Ishikawa (cell line): ENCODE measurements at regions not wholly inside any gene's neighbourhood (a gene's known extent, or its start where the extent isn't known, plus 50 kb on each side); places are given as distances from the start of the nearest gene placed in this dataset.

Experiments used
- CEBPB ChIP-seq: IDR thresholded peaks from 2 replicates; pipeline ENCODE4 v1.6.1; 2012
- CREB1 ChIP-seq: IDR thresholded peaks from 2 replicates; pipeline ENCODE4 v1.6.1; 2012; ENCODE audit warnings: low read depth
- EP300 ChIP-seq: IDR thresholded peaks from 2 replicates; pipeline ENCODE4 v1.6.1; 2012; ENCODE audit warnings: borderline replicate concordance
- TAF1 ChIP-seq: IDR thresholded peaks from 2 replicates; pipeline ENCODE4 v1.6.1; 2012; ENCODE audit warnings: low read depth, mild to moderate bottlenecking
- YY1 ChIP-seq: IDR thresholded peaks from 2 replicates; pipeline ENCODE4 v1.6.1; 2012; ENCODE audit warnings: low read depth
- TF ChIP-seq, protein P1 (sequence below): IDR thresholded peaks from 2 replicates; pipeline ENCODE4 v1.6.1; 2012; ENCODE audit warnings: low read depth, mild to moderate bottlenecking
- TF ChIP-seq, protein P2 (sequence below): IDR thresholded peaks from 2 replicates; pipeline ENCODE4 v1.6.1; 2012
- TF ChIP-seq, protein P3 (sequence below): IDR thresholded peaks from 2 replicates; pipeline ENCODE4 v1.6.1; 2012

DNA sequence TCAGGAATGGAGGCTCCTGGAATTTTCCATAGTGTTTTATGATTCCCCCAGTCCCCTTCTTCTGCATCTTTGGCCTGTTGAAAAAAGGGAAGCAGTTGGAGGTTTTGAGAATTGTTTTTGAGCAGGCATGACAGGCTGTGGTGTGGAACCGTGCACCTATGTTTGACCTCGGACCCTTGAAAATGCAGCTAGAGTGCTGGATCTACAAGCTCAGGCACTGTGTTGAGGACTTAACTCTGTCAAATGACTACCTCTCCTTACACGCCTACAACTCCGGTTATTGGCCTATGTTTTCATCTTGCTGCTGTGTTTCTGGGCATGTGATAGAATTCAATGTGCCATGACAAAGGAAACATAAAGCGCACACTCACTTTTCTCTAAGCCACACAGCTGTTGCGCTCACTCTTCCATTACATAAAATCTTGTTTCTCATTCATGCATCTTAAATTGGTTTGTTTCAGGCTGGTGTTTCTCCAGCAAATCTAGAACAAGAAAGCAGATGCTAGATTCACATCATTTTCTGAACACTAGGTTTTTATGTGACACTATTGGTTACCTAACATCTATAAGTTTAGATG, 616.6 kb downstream of the FGF9 start:
- TF ChIP-seq EP300 = no peak
- TF ChIP-seq YY1 = no peak
- TF ChIP-seq, protein P1, sequence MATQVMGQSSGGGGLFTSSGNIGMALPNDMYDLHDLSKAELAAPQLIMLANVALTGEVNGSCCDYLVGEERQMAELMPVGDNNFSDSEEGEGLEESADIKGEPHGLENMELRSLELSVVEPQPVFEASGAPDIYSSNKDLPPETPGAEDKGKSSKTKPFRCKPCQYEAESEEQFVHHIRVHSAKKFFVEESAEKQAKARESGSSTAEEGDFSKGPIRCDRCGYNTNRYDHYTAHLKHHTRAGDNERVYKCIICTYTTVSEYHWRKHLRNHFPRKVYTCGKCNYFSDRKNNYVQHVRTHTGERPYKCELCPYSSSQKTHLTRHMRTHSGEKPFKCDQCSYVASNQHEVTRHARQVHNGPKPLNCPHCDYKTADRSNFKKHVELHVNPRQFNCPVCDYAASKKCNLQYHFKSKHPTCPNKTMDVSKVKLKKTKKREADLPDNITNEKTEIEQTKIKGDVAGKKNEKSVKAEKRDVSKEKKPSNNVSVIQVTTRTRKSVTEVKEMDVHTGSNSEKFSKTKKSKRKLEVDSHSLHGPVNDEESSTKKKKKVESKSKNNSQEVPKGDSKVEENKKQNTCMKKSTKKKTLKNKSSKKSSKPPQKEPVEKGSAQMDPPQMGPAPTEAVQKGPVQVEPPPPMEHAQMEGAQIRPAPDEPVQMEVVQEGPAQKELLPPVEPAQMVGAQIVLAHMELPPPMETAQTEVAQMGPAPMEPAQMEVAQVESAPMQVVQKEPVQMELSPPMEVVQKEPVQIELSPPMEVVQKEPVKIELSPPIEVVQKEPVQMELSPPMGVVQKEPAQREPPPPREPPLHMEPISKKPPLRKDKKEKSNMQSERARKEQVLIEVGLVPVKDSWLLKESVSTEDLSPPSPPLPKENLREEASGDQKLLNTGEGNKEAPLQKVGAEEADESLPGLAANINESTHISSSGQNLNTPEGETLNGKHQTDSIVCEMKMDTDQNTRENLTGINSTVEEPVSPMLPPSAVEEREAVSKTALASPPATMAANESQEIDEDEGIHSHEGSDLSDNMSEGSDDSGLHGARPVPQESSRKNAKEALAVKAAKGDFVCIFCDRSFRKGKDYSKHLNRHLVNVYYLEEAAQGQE = no peak
- TF ChIP-seq CEBPB = no peak
- TF ChIP-seq, protein P2, sequence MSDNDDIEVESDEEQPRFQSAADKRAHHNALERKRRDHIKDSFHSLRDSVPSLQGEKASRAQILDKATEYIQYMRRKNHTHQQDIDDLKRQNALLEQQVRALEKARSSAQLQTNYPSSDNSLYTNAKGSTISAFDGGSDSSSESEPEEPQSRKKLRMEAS = no peak
- TF ChIP-seq, protein P3, sequence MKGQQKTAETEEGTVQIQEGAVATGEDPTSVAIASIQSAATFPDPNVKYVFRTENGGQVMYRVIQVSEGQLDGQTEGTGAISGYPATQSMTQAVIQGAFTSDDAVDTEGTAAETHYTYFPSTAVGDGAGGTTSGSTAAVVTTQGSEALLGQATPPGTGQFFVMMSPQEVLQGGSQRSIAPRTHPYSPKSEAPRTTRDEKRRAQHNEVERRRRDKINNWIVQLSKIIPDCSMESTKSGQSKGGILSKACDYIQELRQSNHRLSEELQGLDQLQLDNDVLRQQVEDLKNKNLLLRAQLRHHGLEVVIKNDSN = no peak
- TF ChIP-seq CREB1 = no peak
- no peak for TF ChIP-seq TAF1
